Tibial artery (tissue), 4 donors: ENCODE measurements at regions not wholly inside any gene's neighbourhood (a gene's known extent, or its start where the extent isn't known, plus 50 kb on each side); places are given as distances from the start of the nearest gene placed in this dataset.

Experiments
- DNase-seq, 2 donors: peaks; one replicate each; pipeline ENCODE4 v3.0.0-alpha.2; 2019
- H3K27ac ChIP-seq, 2 donors: fragments of 200-600 bp; sonication (generic) in 1 of 2; 1 replicate in 1 of 2; 2 replicates in 1 of 2; pipeline ENCODE4 v1.5.1; 2018 to 2019; ENCODE audit warnings: mild to moderate bottlenecking in 1 of 2
- H3K27me3 ChIP-seq, 2 donors: fragments of 200-600 bp; sonication (generic) in 1 of 2; one replicate each; pipeline versions ENCODE4 v1.5.1 to v1.6.0; 2016 to 2019
- H3K36me3 ChIP-seq, 3 donors: fragments of 200-600 bp; sonication (generic) in 2 of 3; one replicate each; pipeline ENCODE4 v1.5.1; 2016 to 2019; ENCODE audit warnings: mild to moderate bottlenecking in 2 of 3
- H3K4me1 ChIP-seq, 4 donors: fragments of 200-600 bp; sonication (generic) in 2 of 4; 1 replicate in 3 of 4; 2 replicates in 1 of 4; pipeline ENCODE4 v1.5.1; 2016 to 2019
- H3K4me3 ChIP-seq, 2 donors: fragments of 200-600 bp; sonication (generic) in 1 of 2; 1 replicate in 1 of 2; 2 replicates in 1 of 2; pipeline ENCODE4 v1.5.1; 2018 to 2019; ENCODE audit warnings: mild to moderate bottlenecking in 2 of 2
- H3K9me3 ChIP-seq, 3 donors: fragments of 200-600 bp; sonication (generic) in 1 of 3; one replicate each; pipeline ENCODE4 v1.5.1; 2016 to 2019
- intact Hi-C: fragments of 100-400 bp; cut with DNase I; formaldehyde crosslinking; loops from one replicate; pipeline ENCODE4 v1.15.0; 2023; ENCODE audit warnings: low total_unique reads
- TF ChIP-seq, protein P1 (sequence below), 2 experiments: fragments of 200-600 bp in 1 of 2; fragments of 450-650 bp in 1 of 2; IDR thresholded peaks; one replicate each; pipeline ENCODE4 v1.5.1; 2017 to 2019; ENCODE audit warnings: antibody characterized with exemption in 2 of 2, mild to moderate bottlenecking in 1 of 2, moderate library complexity in 1 of 2

GRCh38 chr3:153706706-153707105, 414.5 kb upstream of the ARHGEF26 start:
- H3K4me1 ChIP-seq = no peaks in the 10 kb centered on the region
- TF ChIP-seq, protein P1, sequence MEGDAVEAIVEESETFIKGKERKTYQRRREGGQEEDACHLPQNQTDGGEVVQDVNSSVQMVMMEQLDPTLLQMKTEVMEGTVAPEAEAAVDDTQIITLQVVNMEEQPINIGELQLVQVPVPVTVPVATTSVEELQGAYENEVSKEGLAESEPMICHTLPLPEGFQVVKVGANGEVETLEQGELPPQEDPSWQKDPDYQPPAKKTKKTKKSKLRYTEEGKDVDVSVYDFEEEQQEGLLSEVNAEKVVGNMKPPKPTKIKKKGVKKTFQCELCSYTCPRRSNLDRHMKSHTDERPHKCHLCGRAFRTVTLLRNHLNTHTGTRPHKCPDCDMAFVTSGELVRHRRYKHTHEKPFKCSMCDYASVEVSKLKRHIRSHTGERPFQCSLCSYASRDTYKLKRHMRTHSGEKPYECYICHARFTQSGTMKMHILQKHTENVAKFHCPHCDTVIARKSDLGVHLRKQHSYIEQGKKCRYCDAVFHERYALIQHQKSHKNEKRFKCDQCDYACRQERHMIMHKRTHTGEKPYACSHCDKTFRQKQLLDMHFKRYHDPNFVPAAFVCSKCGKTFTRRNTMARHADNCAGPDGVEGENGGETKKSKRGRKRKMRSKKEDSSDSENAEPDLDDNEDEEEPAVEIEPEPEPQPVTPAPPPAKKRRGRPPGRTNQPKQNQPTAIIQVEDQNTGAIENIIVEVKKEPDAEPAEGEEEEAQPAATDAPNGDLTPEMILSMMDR (IDR thresholded peaks at IDR 0.05) = no peak
- H3K27ac ChIP-seq = no peak overlapping the region
- H3K4me3 ChIP-seq = no peak overlapping the region
- peaks cover 0 to 5% (median 5%) of the 10 kb centered on the region in 3 donors for H3K9me3 ChIP-seq
- intact Hi-C loops = no loop called here
- H3K27me3 ChIP-seq = no peaks in the 10 kb centered on the region
- no peak for DNase-seq
- no peaks in the 10 kb centered on the region for H3K36me3 ChIP-seq

DNA sequence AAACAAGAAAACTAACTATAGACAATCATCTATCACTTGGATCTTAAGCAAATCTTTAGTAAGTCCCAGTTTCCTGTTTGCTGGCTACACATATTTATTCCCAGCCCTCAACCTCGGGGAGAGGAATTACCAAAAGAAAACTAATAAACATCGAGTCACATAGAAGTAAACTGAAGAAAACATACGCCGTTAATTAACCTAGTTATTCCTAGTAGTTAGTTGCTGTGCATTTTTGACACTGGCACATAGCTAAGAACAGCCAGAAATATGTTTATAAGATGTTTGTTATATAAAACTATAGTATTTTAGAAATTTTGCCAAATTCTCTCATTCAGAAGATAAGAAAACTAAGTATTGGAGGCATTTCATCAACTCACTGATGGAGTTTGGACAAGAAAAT, 407.2 kb upstream of the ARHGEF26 start:
- TF ChIP-seq, protein P1 (IDR thresholded peaks at IDR 0.05) = no peak

GRCh38 chr3:153714588-153715290, 406.5 kb upstream of the ARHGEF26 start:
- intact Hi-C loops = no loop called here
- no peak for DNase-seq
- Histone ChIP-seq H3K4me3 (no peak overlapping the region), H3K27me3 (no peaks in the 10 kb centered on the region), H3K4me1 (no peaks in the 10 kb centered on the region), H3K36me3 (no peaks in the 10 kb centered on the region), H3K27ac (no peak overlapping the region), H3K9me3 (peaks cover 0 to 5% (median 2%) of the 10 kb centered on the region in 3 donors)
- TF ChIP-seq, protein P1 (IDR thresholded peaks at IDR 0.05) = no peak

More for the DNA sequence above, 407.2 kb upstream of the ARHGEF26 start:
- DNase-seq = no peak
- Histone ChIP-seq H3K4me3 (no peak overlapping the region), H3K27ac (no peak overlapping the region), H3K27me3 (no peaks in the 10 kb centered on the region), H3K9me3 (peaks cover 0 to 5% (median 5%) of the 10 kb centered on the region in 3 donors), H3K36me3 (no peaks in the 10 kb centered on the region), H3K4me1 (no peaks in the 10 kb centered on the region)
- intact Hi-C loops = no loop called here

DNA sequence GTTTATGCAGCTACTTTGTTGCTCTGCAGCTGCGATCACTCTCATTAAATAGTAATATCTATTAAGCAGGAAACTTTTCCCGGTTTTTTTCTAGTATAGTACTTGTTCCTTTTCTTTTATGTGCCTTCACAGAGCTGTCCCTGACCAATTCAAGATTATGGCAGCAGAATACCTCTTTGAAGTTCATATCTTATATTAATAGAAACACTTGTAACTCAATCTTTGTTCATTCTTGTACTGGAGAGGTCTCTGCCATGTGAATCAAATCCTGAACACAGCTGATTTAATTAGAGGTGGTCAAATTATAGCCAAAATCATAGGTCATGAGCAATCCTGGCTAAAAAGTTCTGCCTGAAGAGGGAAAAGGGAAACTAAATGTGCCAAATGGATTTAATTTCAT, 399.0 kb upstream of the ARHGEF26 start:
- intact Hi-C loops = no loop called here
- Histone ChIP-seq H3K36me3 (no peaks in the 10 kb centered on the region), H3K4me3 (no peak overlapping the region), H3K27me3 (no peaks in the 10 kb centered on the region), H3K9me3 (no peaks in the 10 kb centered on the region), H3K4me1 (no peaks in the 10 kb centered on the region), H3K27ac (no peak overlapping the region)
- DNase-seq = no peak
- TF ChIP-seq, protein P1 (IDR thresholded peaks at IDR 0.05) = no peak

DNA sequence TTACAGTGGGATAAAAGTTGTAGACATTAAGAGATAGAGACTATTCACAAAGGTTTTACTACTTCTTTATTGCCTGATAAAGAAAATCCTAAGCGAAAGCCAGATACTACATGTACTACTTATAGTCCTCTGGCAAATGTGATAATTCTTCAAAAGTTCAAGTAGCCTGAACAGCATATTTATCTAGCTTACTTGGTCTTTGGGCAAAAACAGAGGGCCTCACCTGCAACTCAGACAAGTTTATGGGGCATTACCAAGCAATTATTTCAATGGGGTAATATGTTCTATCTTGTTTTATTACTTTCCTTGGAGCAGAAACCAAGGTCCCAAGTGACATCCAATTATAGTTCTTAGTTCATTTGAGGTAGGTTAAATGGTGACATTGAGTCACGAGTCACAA, 390.1 kb upstream of the ARHGEF26 start:
- peaks cover 0 to 21% (median 2%) of the 10 kb centered on the region in 4 donors for H3K4me1 ChIP-seq
- no peak for DNase-seq
- H3K4me3 ChIP-seq = no peak overlapping the region
- intact Hi-C loops = no loop called here
- no peaks in the 10 kb centered on the region for H3K27me3 ChIP-seq
- TF ChIP-seq, protein P1 (IDR thresholded peaks at IDR 0.05) = no peak
- H3K27ac ChIP-seq = no peak overlapping the region
- H3K36me3 ChIP-seq = no peaks in the 10 kb centered on the region
- no peaks in the 10 kb centered on the region for H3K9me3 ChIP-seq
